Karpas-422 (cell line): ENCODE measurements at regions not wholly inside any gene's neighbourhood (a gene's known extent, or its start where the extent isn't known, plus 50 kb on each side); places are given as distances from the start of the nearest gene placed in this dataset.

Source experiments
- DNase-seq: peaks from one replicate; pipeline ENCODE4 v3.0.0-alpha.2; 2015
- H2AFZ ChIP-seq: fragments of 200-600 bp; sonication (generic); 2 replicates; pipeline ENCODE4 v1.6.1; 2014; ENCODE audit warnings: antibody characterized with exemption, low read length, mixed read lengths
- H3K27ac ChIP-seq: fragments of 200-600 bp; sonication (generic); 2 replicates; pipeline ENCODE4 v1.5.1; 2014; ENCODE audit warnings: mild to moderate bottlenecking, low read length, moderate library complexity
- H3K27me3 ChIP-seq: fragments of 200-600 bp; sonication (generic); 2 replicates; pipeline ENCODE4 v1.6.1; 2014; ENCODE audit warnings: low read length, mixed read lengths
- H3K36me3 ChIP-seq: fragments of 200-600 bp; sonication (generic); 2 replicates; pipeline ENCODE4 v1.6.1; 2014; ENCODE audit warnings: low read length, mixed read lengths; ENCODE audit not compliant: insufficient read depth
- H3K4me1 ChIP-seq: fragments of 200-600 bp; sonication (generic); 2 replicates; pipeline ENCODE4 v1.6.1; 2014; ENCODE audit warnings: mild to moderate bottlenecking, low read length, mixed read lengths
- H3K4me2 ChIP-seq: fragments of 200-600 bp; sonication (generic); 2 replicates; pipeline ENCODE4 v1.6.1; 2014; ENCODE audit warnings: low read length, low read depth, mild to moderate bottlenecking; ENCODE audit not compliant: poor library complexity, severe bottlenecking
- H3K4me3 ChIP-seq: fragments of 200-600 bp; sonication (generic); 2 replicates; pipeline ENCODE4 v1.5.1; 2014; ENCODE audit warnings: mild to moderate bottlenecking, antibody characterized with exemption, low read length, mixed read lengths
- H3K79me2 ChIP-seq: fragments of 200-600 bp; sonication (generic); 2 replicates; pipeline ENCODE4 v1.6.1; 2014; ENCODE audit warnings: mild to moderate bottlenecking, low read length, mixed read lengths
- H3K9ac ChIP-seq: fragments of 200-600 bp; sonication (generic); 2 replicates; pipeline ENCODE4 v1.6.0; 2014; ENCODE audit warnings: low read length
- H3K9me2 ChIP-seq: fragments of 200-600 bp; sonication (generic), shearing (Covaris generic); replicated peaks from 2 replicates; pipeline ENCODE4 v1.6.0; 2014; ENCODE audit warnings: mild to moderate bottlenecking, low read length, moderate library complexity; ENCODE audit not compliant: insufficient read depth
- H3K9me3 ChIP-seq: fragments of 300-700, 200-600 bp; sonication (generic); 2 replicates; pipeline ENCODE4 v1.6.1; 2014; ENCODE audit warnings: low read length, mixed read lengths
- H4K20me1 ChIP-seq: fragments of 200-600 bp; sonication (generic); 2 replicates; pipeline ENCODE4 v1.6.1; 2014; ENCODE audit warnings: mild to moderate bottlenecking, antibody characterized with exemption, low read length, low read depth; ENCODE audit not compliant: insufficient read depth

DNA sequence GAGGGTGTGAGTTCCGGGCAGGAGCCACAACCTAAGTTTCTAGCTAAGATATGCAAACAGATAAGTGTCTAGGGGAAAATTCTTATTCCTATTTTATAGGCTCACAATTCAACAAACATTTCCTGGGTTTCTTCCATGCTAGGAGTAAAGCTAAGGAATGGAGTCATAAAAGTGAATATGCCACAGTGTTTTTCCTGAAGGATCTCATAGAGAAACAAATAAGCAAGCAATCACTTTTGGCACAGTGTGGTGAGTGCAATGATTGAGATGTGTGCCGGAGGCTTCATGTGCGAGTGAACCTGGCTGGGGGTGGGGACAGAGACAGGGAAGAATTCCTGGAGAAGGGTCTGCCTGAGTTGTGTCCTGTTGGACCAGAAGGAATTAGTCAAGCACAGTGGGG is 147.4 kb downstream of the TENT5C start:
- H3K36me3 ChIP-seq: no peaks in the 10 kb centered on the region
- no peak overlapping the region for H3K4me2 ChIP-seq
- H2AFZ ChIP-seq: no peak overlapping the region
- H4K20me1 ChIP-seq: no peaks in the 10 kb centered on the region
- no peak overlapping the region for H3K4me3 ChIP-seq
- H3K27me3 ChIP-seq: no peaks in the 10 kb centered on the region
- H3K4me1 ChIP-seq: 0 out of 2 replicates have a peak, but pooled peaks cover under 1% of the 10 kb centered on the region
- H3K9me2 ChIP-seq: no peaks in the 10 kb centered on the region
- H3K9ac ChIP-seq: no peak overlapping the region
- no peaks in the 10 kb centered on the region for H3K9me3 ChIP-seq
- no peaks in the 10 kb centered on the region for H3K79me2 ChIP-seq
- DNase-seq: no peak
- H3K27ac ChIP-seq: no peak overlapping the region

DNA sequence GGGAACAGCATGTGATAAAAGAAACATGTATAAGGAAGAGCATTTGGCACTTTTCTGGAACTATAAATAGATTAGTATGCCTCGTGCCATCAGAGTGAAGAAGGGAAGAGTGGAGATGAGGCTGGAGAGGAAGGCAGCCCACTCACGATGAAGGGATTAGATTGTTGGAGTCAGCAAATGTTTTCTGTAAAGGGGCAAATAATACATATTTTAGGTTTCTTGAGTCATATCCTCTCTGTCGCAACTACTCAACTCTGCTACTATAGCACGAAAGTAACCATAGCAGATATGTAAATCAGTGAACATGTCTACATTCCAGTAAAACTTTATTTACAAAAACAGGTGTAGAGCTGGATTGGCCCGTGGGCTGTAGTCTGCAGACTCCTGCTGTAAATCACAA is 147.8 kb downstream of the TENT5C start:
- DNase-seq: no peak
- Histone ChIP-seq H3K9me2 (no peaks in the 10 kb centered on the region), H3K27me3 (no peaks in the 10 kb centered on the region), H3K9ac (no peak overlapping the region), H3K9me3 (no peaks in the 10 kb centered on the region), H3K79me2 (no peaks in the 10 kb centered on the region), H4K20me1 (no peaks in the 10 kb centered on the region), H2AFZ (no peak overlapping the region), H3K4me3 (no peak overlapping the region), H3K4me2 (no peak overlapping the region), H3K4me1 (peaks cover 4% of the 10 kb centered on the region), H3K27ac (no peak overlapping the region), H3K36me3 (no peaks in the 10 kb centered on the region)

DNA sequence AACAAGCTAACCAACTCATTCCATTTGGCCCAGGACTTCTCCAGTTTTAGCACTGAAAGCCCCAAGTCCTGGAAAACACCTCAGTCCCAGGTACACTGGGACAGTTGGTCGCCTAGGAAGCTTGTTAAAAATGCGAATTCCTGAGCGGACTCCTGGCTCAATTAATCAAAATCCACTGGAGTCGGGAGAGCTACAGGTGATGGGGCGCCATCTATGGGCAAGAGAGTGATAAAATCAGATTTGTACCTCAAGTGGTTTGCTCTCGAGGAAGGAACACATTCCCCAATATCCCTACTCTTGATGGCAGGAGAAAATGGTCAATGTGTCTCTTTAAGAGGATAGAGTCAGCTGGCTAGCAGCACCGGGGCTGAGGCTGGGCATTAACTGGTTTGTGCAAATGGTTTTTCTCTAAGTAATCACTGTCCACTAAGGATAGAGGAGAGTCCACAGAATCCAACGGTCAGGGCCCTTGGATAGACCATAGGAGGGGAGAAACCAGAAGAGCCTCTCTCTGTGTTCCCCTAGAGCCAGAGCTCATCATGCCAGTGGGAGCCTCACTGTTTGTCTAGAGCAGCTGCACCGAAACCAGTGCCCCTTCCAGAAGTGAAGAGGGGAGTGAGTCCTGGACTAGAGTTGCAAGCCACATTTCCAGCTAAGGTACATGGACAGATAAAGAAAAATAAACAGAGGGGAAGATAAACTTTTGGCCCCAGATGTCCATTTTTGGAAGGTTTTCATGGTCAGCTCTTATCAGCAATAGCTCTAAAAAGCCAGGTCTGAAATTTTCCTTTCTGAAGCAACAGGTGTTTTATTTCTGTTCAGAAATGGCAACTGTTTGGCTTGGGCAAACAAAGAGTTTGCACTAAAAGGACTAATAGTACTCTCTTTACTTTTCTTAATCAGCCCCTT is 148.5 kb downstream of the TENT5C start:
- H3K4me3 ChIP-seq: no peak overlapping the region
- no peak overlapping the region for H3K9ac ChIP-seq
- no peaks in the 10 kb centered on the region for H3K79me2 ChIP-seq
- H3K9me3 ChIP-seq: no peaks in the 10 kb centered on the region
- no peaks in the 10 kb centered on the region for H3K27me3 ChIP-seq
- H4K20me1 ChIP-seq: no peaks in the 10 kb centered on the region
- no peaks in the 10 kb centered on the region for H3K9me2 ChIP-seq
- peaks cover 6% of the 10 kb centered on the region for H3K4me1 ChIP-seq
- DNase-seq: peak; percentile 68
- no peak overlapping the region for H2AFZ ChIP-seq
- no peaks in the 10 kb centered on the region for H3K36me3 ChIP-seq
- H3K27ac ChIP-seq: no peak overlapping the region
- no peak overlapping the region for H3K4me2 ChIP-seq

DNA sequence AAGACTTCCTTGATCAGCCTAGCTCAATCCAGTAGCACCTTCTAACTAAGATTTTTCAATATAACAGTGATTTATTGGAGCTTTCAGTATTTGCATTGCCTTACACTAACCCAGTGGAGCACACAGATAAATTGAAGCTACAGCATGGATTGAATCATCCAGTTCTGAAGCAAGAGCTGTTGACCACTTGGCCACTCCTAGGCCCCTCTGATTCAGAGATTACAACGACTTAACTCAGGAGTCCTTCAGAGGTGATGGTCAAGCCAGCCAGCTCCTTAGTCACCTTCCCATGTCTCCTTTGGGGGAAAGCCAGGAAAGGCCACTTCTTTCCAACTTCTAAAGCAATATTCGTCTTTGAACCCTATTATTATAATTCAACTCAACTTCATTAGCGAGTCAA is 151.8 kb downstream of the TENT5C start:
- Histone ChIP-seq H3K9me3 (no peaks in the 10 kb centered on the region), H3K9me2 (no peaks in the 10 kb centered on the region), H3K27ac (no peak overlapping the region), H3K4me1 (peaks cover 12% of the 10 kb centered on the region), H4K20me1 (no peaks in the 10 kb centered on the region), H3K4me2 (no peak overlapping the region), H3K79me2 (no peaks in the 10 kb centered on the region), H3K9ac (no peak overlapping the region), H3K4me3 (no peak overlapping the region), H3K27me3 (no peaks in the 10 kb centered on the region), H2AFZ (no peak overlapping the region), H3K36me3 (no peaks in the 10 kb centered on the region)
- DNase-seq: no peak

DNA sequence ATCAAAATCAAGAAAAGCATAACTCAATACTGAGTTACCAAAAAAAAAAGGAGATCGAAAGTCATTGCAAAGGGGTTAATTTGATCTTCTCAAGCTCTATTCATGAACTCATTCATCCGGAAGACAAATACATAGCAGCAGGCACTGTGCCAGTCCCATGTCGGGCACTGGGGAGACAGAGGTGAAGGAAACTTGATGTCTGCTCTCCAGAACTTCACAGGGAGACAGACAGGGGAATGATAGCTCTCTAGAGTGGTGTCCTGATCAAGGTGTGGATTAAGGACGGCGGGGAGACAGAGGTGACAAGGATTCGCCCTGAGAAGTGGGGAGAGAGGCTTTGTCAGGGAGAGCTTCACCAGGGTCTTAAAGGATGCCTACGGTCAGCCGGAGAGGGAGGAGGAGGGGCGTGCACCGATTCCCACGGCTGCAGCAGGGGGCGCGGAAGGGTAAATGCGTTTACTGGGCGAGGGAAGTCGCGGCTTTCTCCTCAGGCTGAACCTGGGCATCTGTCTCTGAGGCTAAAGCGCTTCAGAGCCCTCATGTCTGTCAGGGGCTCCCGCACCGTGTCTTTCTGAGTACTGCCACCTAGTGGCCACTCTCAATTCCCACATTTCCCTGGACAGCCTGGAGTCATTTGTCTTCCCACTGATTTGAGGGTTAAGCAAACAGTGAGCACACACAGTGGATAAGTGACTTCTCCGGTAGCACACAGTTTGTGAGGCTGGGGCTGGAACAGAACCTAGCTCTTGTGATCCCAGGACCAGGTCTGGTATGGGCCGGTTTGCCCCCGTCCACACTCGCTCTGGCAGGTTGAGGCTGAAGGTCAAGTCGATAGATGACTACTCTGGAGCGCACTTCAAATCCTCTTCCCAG is 152.8 kb downstream of the TENT5C start:
- Histone ChIP-seq H4K20me1 (no peaks in the 10 kb centered on the region), H3K36me3 (no peaks in the 10 kb centered on the region), H3K4me2 (peak overlapping the region; percentile 48), H2AFZ (peak overlapping the region; percentile 11; the same call in 1 of the 2 replicates), H3K4me3 (peak overlapping the region; percentile 48; the same call in 1 of the 2 replicates), H3K4me1 (peaks cover 12% of the 10 kb centered on the region), H3K27ac (no peak overlapping the region), H3K9me2 (no peaks in the 10 kb centered on the region), H3K9ac (peak overlapping the region; percentile 39), H3K9me3 (no peaks in the 10 kb centered on the region), H3K27me3 (no peaks in the 10 kb centered on the region), H3K79me2 (no peaks in the 10 kb centered on the region)
- peak; percentile 88 for DNase-seq

DNA sequence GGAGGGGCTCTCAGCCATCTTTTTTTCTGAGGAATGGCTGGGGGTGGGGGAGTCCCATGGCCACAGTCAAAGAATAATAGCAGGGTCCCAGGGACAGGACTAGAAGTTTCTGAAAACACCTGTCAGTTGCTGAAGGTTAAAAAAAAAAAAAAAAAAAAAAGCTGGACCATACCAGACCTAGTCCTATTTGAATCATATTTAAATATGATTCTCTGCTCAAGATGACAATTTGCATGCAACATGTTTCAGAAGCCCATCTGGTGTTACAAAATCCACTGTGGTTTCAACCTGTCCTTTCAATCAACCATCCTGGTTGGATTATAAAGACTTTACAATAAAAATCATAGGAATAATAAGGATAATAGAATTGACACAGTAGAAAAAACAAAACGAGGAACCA is 153.7 kb downstream of the TENT5C start:
- Histone ChIP-seq H3K9me3 (no peaks in the 10 kb centered on the region), H2AFZ (no peak overlapping the region), H3K9ac (no peak overlapping the region), H3K4me2 (no peak overlapping the region), H4K20me1 (no peaks in the 10 kb centered on the region), H3K4me1 (peaks cover 12% of the 10 kb centered on the region), H3K79me2 (no peaks in the 10 kb centered on the region), H3K27ac (no peak overlapping the region), H3K36me3 (no peaks in the 10 kb centered on the region), H3K4me3 (no peak overlapping the region), H3K9me2 (no peaks in the 10 kb centered on the region), H3K27me3 (no peaks in the 10 kb centered on the region)
- no peak for DNase-seq

DNA sequence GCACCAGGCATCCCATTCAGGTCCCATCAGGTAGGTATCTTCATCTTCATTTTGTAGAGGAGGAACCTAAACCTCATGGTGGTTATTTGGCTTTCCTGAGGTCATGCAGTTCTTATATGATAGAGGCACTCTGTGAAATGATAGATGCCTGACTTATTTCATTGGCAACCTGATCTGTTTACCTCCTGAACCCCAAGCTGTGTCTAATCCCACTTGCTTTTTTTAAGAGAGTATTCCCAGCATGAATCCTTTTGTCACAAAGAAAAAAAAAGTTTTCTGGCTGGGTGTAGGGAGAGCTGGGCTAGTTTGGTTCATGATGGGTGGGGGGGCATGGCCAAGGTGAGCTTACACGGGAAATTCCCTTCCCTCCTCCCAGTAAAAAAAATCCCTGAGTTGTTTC is 154.2 kb downstream of the TENT5C start:
- H3K36me3 ChIP-seq: no peaks in the 10 kb centered on the region
- no peaks in the 10 kb centered on the region for H3K79me2 ChIP-seq
- peaks cover 12% of the 10 kb centered on the region for H3K4me1 ChIP-seq
- H3K27me3 ChIP-seq: no peaks in the 10 kb centered on the region
- no peak overlapping the region for H3K4me2 ChIP-seq
- H2AFZ ChIP-seq: no peak overlapping the region
- DNase-seq: no peak
- H3K9me2 ChIP-seq: no peaks in the 10 kb centered on the region
- H3K9ac ChIP-seq: no peak overlapping the region
- no peaks in the 10 kb centered on the region for H3K9me3 ChIP-seq
- H3K4me3 ChIP-seq: no peak overlapping the region
- no peak overlapping the region for H3K27ac ChIP-seq
- H4K20me1 ChIP-seq: no peaks in the 10 kb centered on the region

DNA sequence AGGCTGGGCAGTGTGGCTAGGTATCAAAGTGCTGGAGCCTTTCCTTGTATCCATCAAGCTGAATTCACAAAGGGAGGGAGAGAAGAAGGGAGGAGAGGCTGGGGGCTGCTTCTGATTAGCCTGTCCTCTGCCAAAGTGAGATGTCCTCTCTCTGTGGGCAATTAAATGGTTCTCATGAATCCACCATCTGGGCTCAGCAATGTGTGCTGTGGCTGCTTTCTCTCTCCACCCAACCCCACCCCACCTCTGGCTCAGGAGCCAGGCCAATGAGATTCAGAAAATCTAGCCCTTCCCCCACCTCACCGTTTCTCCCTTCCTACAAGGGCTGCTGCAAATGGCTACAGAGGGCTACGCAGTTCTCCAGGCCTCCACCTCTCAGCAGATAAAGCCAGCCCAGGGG is 154.6 kb downstream of the TENT5C start:
- H3K9me3 ChIP-seq: no peaks in the 10 kb centered on the region
- H3K4me3 ChIP-seq: no peak overlapping the region
- H3K36me3 ChIP-seq: no peaks in the 10 kb centered on the region
- H3K9me2 ChIP-seq: no peaks in the 10 kb centered on the region
- no peak overlapping the region for H2AFZ ChIP-seq
- H3K79me2 ChIP-seq: no peaks in the 10 kb centered on the region
- H3K4me2 ChIP-seq: no peak overlapping the region
- no peaks in the 10 kb centered on the region for H4K20me1 ChIP-seq
- no peaks in the 10 kb centered on the region for H3K27me3 ChIP-seq
- no peak overlapping the region for H3K27ac ChIP-seq
- no peak overlapping the region for H3K9ac ChIP-seq
- no peak for DNase-seq
- H3K4me1 ChIP-seq: peaks cover 12% of the 10 kb centered on the region
